Activated T-helper 17 cell treated with anti-CD3 and anti-CD28 coated beads, Interleukin-2, amount 50 U/mL, for 72 hours (primary cell): ENCODE measurements at regions not wholly inside any gene's neighbourhood (a gene's known extent, or its start where the extent isn't known, plus 50 kb on each side); places are given as distances from the start of the nearest gene placed in this dataset.
"Not testable (repeated sequence)": the region's sequence is repeated elsewhere in the genome, so short reads cannot be mapped to it uniquely, and the experiment has no call there.

ENCODE experiments used
- ATAC-seq: fragments of 150-1000 bp; cut with Tn5 transposase; replicated peaks from 2 replicates; pipeline ENCODE4 v1.10.0; 2021; ENCODE audit warnings: mild to moderate bottlenecking, moderate library complexity
- H3K27ac Mint-ChIP-seq: one replicate; pipeline ENCODE4 v1.8.0; 2022; ENCODE audit warnings: mixed read lengths
- H3K27me3 Mint-ChIP-seq: one replicate; pipeline ENCODE4 v1.8.0; 2022; ENCODE audit warnings: mixed read lengths
- H3K36me3 Mint-ChIP-seq: one replicate; pipeline ENCODE4 v1.8.0; 2022; ENCODE audit warnings: low read depth, mild to moderate bottlenecking, mixed read lengths
- H3K4me1 Mint-ChIP-seq: one replicate; pipeline ENCODE4 v1.8.0; 2022; ENCODE audit warnings: mixed read lengths
- H3K4me3 Mint-ChIP-seq: one replicate; pipeline ENCODE4 v1.8.0; 2022; ENCODE audit warnings: mild to moderate bottlenecking, mixed read lengths
- H3K9me3 Mint-ChIP-seq: one replicate; pipeline ENCODE4 v1.8.0; 2022; ENCODE audit warnings: mixed read lengths

GRCh38 chr2:54065411-54065810 is 50.0 kb upstream of the ACYP2 start:
- Mint-ChIP-seq H3K36me3 (no peaks in the 10 kb centered on the region), H3K27me3 (no peaks in the 10 kb centered on the region), H3K27ac (no peak overlapping the region), H3K9me3 (no peaks in the 10 kb centered on the region), H3K4me3 (no peak overlapping the region), H3K4me1 (no peaks in the 10 kb centered on the region)
- ATAC-seq = no peak

GRCh38 chr2:54063967-54064535 is 51.4 kb upstream of the ACYP2 start:
- Mint-ChIP-seq H3K27me3 (no peaks in the 10 kb centered on the region), H3K9me3 (no peaks in the 10 kb centered on the region), H3K36me3 (no peaks in the 10 kb centered on the region), H3K4me1 (no peaks in the 10 kb centered on the region), H3K27ac (no peak overlapping the region), H3K4me3 (no peak overlapping the region)
- ATAC-seq = no peak

GRCh38 chr2:54062401-54062800 is 53.0 kb upstream of the ACYP2 start:
- H3K36me3 Mint-ChIP-seq = no peaks in the 10 kb centered on the region
- H3K27ac Mint-ChIP-seq = no peak overlapping the region
- no peaks in the 10 kb centered on the region for H3K9me3 Mint-ChIP-seq
- no peaks in the 10 kb centered on the region for H3K4me1 Mint-ChIP-seq
- ATAC-seq = no peak
- no peak overlapping the region for H3K4me3 Mint-ChIP-seq
- H3K27me3 Mint-ChIP-seq = no peaks in the 10 kb centered on the region

- no peaks in the 10 kb centered on the region for H3K4me1 Mint-ChIP-seq
- H3K27ac Mint-ChIP-seq = no peak overlapping the region
- H3K36me3 Mint-ChIP-seq = no peaks in the 10 kb centered on the region
- no peak overlapping the region for H3K4me3 Mint-ChIP-seq
- H3K9me3 Mint-ChIP-seq = no peaks in the 10 kb centered on the region
- no peak for ATAC-seq
- H3K27me3 Mint-ChIP-seq = no peaks in the 10 kb centered on the region
Observed at GRCh38 chr2:54061272-54061671, 54.1 kb upstream of the ACYP2 start.

- Mint-ChIP-seq H3K36me3 (no peaks in the 10 kb centered on the region), H3K9me3 (no peaks in the 10 kb centered on the region), H3K4me3 (no peak overlapping the region), H3K27ac (no peak overlapping the region), H3K27me3 (no peaks in the 10 kb centered on the region), H3K4me1 (no peaks in the 10 kb centered on the region)
- no peak for ATAC-seq
Observed at GRCh38 chr2:54059986-54060385, 55.4 kb upstream of the ACYP2 start.

- Mint-ChIP-seq H3K27me3 (no peaks in the 10 kb centered on the region), H3K36me3 (no peaks in the 10 kb centered on the region), H3K27ac (no peak overlapping the region), H3K9me3 (no peaks in the 10 kb centered on the region), H3K4me3 (no peak overlapping the region), H3K4me1 (peaks cover 1% of the 10 kb centered on the region)
- ATAC-seq = no peak
Observed at GRCh38 chr2:54059504-54059903, 55.9 kb upstream of the ACYP2 start.

GRCh38 chr2:54058449-54058848 is 57.0 kb upstream of the ACYP2 start:
- Mint-ChIP-seq H3K27me3 (no peaks in the 10 kb centered on the region), H3K27ac (no peak overlapping the region), H3K9me3 (no peaks in the 10 kb centered on the region), H3K4me1 (peaks cover 10% of the 10 kb centered on the region), H3K36me3 (no peaks in the 10 kb centered on the region), H3K4me3 (no peak overlapping the region)
- no peak for ATAC-seq

- Mint-ChIP-seq H3K9me3 (no peaks in the 10 kb centered on the region), H3K36me3 (peaks cover 6% of the 10 kb centered on the region), H3K27ac (peak overlapping the region; percentile 79), H3K27me3 (no peaks in the 10 kb centered on the region), H3K4me1 (peaks cover 17% of the 10 kb centered on the region), H3K4me3 (peak overlapping the region; percentile 66)
- ATAC-seq = no peak
Observed at GRCh38 chr2:54054774-54055173, 60.6 kb upstream of the ACYP2 start.

- Mint-ChIP-seq H3K4me1 (peaks cover 17% of the 10 kb centered on the region), H3K36me3 (peaks cover 6% of the 10 kb centered on the region), H3K4me3 (peak overlapping the region; percentile 66), H3K27me3 (no peaks in the 10 kb centered on the region), H3K9me3 (no peaks in the 10 kb centered on the region), H3K27ac (peak overlapping the region; percentile 79)
- peak; percentile 90 for ATAC-seq
Observed at GRCh38 chr2:54054271-54054670, 61.1 kb upstream of the ACYP2 start.

GRCh38 chr2:54053830-54054229 is 61.6 kb upstream of the ACYP2 start:
- Mint-ChIP-seq H3K27me3 (no peaks in the 10 kb centered on the region), H3K4me1 (peaks cover 17% of the 10 kb centered on the region), H3K9me3 (no peaks in the 10 kb centered on the region), H3K36me3 (peaks cover 6% of the 10 kb centered on the region), H3K4me3 (peak overlapping the region; percentile 66), H3K27ac (peak overlapping the region; percentile 79)
- peak; percentile 55 for ATAC-seq

- Mint-ChIP-seq H3K27ac (peak overlapping the region; percentile 79), H3K4me1 (peaks cover 17% of the 10 kb centered on the region), H3K9me3 (no peaks in the 10 kb centered on the region), H3K27me3 (no peaks in the 10 kb centered on the region), H3K4me3 (peak overlapping the region; percentile 66), H3K36me3 (peaks cover 6% of the 10 kb centered on the region)
- peak; percentile 20 for ATAC-seq
Observed at GRCh38 chr2:54052825-54053718, 62.3 kb upstream of the ACYP2 start.

GRCh38 chr2:54050445-54050844 is 65.0 kb upstream of the ACYP2 start:
- Mint-ChIP-seq H3K27me3 (no peaks in the 10 kb centered on the region), H3K36me3 (peaks cover 6% of the 10 kb centered on the region), H3K27ac (no peak overlapping the region), H3K4me1 (peaks cover 17% of the 10 kb centered on the region), H3K4me3 (no peak overlapping the region), H3K9me3 (no peaks in the 10 kb centered on the region)
- ATAC-seq = no peak

- ATAC-seq = no peak
- no peak overlapping the region for H3K27ac Mint-ChIP-seq
- peaks cover 4% of the 10 kb centered on the region for H3K9me3 Mint-ChIP-seq
- peaks cover 15% of the 10 kb centered on the region for H3K4me1 Mint-ChIP-seq
- H3K36me3 Mint-ChIP-seq = peaks cover 6% of the 10 kb centered on the region
- H3K27me3 Mint-ChIP-seq = no peaks in the 10 kb centered on the region
- no peak overlapping the region for H3K4me3 Mint-ChIP-seq
Observed at GRCh38 chr2:54049365-54049764, 66.0 kb upstream of the ACYP2 start.

GRCh38 chr2:54048896-54049295 is 66.5 kb upstream of the ACYP2 start:
- not testable (repeated sequence) for H3K4me3 Mint-ChIP-seq, H3K9me3 Mint-ChIP-seq, H3K27me3 Mint-ChIP-seq, H3K36me3 Mint-ChIP-seq, H3K27ac Mint-ChIP-seq, ATAC-seq
- peaks cover 11% of the 10 kb centered on the region for H3K4me1 Mint-ChIP-seq

- H3K27ac Mint-ChIP-seq = no peak overlapping the region
- H3K4me3 Mint-ChIP-seq = no peak overlapping the region
- ATAC-seq = peak; percentile 52
- peaks cover 6% of the 10 kb centered on the region for H3K36me3 Mint-ChIP-seq
- H3K27me3 Mint-ChIP-seq = no peaks in the 10 kb centered on the region
- peaks cover 4% of the 10 kb centered on the region for H3K9me3 Mint-ChIP-seq
- peaks cover 5% of the 10 kb centered on the region for H3K4me1 Mint-ChIP-seq
Observed at GRCh38 chr2:54048117-54048785, 67.2 kb upstream of the ACYP2 start.
